Heart left ventricle (tissue), 14 donors: ENCODE measurements at regions not wholly inside any gene's neighbourhood (a gene's known extent, or its start where the extent isn't known, plus 50 kb on each side); places are given as distances from the start of the nearest gene placed in this dataset.
"Not testable (repeated sequence)": the region's sequence is repeated elsewhere in the genome, so short reads cannot be mapped to it uniquely, and the experiment has no call there.

ENCODE experiments used
- ATAC-seq, 4 donors: fragments of 200-7000 bp; cut with Tn5 transposase; one replicate each; pipeline ENCODE4 v1.9.1; 2020 to 2022; ENCODE audit warnings: moderate library complexity in 4 of 4, mild to moderate bottlenecking in 3 of 4, moderate number of reproducible peaks in 1 of 4
- DNase-seq, 5 donors: peaks; one replicate each; pipeline ENCODE4 v3.0.0-alpha.2; 2020
- H3K27ac ChIP-seq, 12 donors: fragments of 200-600 bp; sonication (generic) in 4 of 12; one replicate each; pipeline versions ENCODE4 v1.5.0 to v1.8.0; 2016 to 2022; ENCODE audit warnings: mild to moderate bottlenecking in 2 of 12
- H3K27me3 ChIP-seq, 9 donors: fragments of 200-600 bp; sonication (generic) in 2 of 9; one replicate each; pipeline versions ENCODE4 v1.5.1 to v1.8.0; 2016 to 2022; ENCODE audit warnings: mild to moderate bottlenecking in 3 of 9
- H3K36me3 ChIP-seq, 9 donors: fragments of 200-600 bp; sonication (generic) in 2 of 9; one replicate each; pipeline versions ENCODE4 v1.5.0 to v1.8.0; 2018 to 2022; ENCODE audit warnings: mild to moderate bottlenecking in 2 of 9
- H3K4me1 ChIP-seq, 12 donors: fragments of 200-600 bp; sonication (generic) in 4 of 12; one replicate each; pipeline versions ENCODE4 v1.5.0 to v1.8.0; 2016 to 2022; ENCODE audit warnings: mild to moderate bottlenecking in 3 of 12
- H3K4me3 ChIP-seq, 12 donors: fragments of 200-600 bp; sonication (generic) in 4 of 12; one replicate each; pipeline versions ENCODE4 v1.5.0 to v1.8.0; 2017 to 2022; ENCODE audit warnings: mild to moderate bottlenecking in 9 of 12, moderate library complexity in 4 of 12
- H3K9me3 ChIP-seq, 12 donors: fragments of 200-600 bp; sonication (generic) in 4 of 12; one replicate each; pipeline versions ENCODE4 v1.5.0 to v1.8.0; 2016 to 2022; ENCODE audit warnings: mild to moderate bottlenecking in 1 of 12
- intact Hi-C, 10 donors: fragments of 100-400 bp; cut with DNase I; formaldehyde crosslinking; loops; one replicate each; pipeline versions ENCODE4 v1.11.1 to v1.14.2; 2022
- donor health status: ischemic (EF 13 %, LVEDD 7.1; RV severe dilation, severe dysfunction).
- donor health status: DM: no; HTN: yes; CAD: no.
- donor health status: DM: no; HTN: no; CAD: no.
- donor health status: ischemic (EF 25% LVEDD 6.9; RV normal size, moderate dysfunction).
- donor health status: ischemic (EF 25% LVEDD 5.7; RV mildly dilated, moderate dysfunction).
- donor health status: DM: yes; HTN: yes; CAD: no.
- donor health status: ischemic (EF 35%, LVEDD 5.7; RV mildly dilated, moderate dysfunction).
- donor health status: nonischemic (EF 11% LVEDD 7.7; RV severe dilation, severe dysfunction).
- donor health status: DM: yes; HTN: yes; CAD: no.
- donor health status: PGD.
- donor health status: ischemic (EF 29% LVEDD 5.4; RV normal size, mild dysfunction).
- donor health status: nonischemic (EF 23%, LVEDD 6.1; RV moderate dilation, normal function).

- H3K4me1 ChIP-seq, ATAC-seq, H3K27ac ChIP-seq, DNase-seq, H3K9me3 ChIP-seq, intact Hi-C loops, H3K36me3 ChIP-seq, H3K27me3 ChIP-seq, H3K4me3 ChIP-seq: not testable (repeated sequence)
Measured at GRCh38 chrY:22612772-22613171, 209.6 kb downstream of the RBMY1J start.
